ENCODE measurements at regions not wholly inside any gene's neighbourhood (a gene's known extent, or its start where the extent isn't known, plus 50 kb on each side); places are given as distances from the start of the nearest gene placed in this dataset.

DNA sequence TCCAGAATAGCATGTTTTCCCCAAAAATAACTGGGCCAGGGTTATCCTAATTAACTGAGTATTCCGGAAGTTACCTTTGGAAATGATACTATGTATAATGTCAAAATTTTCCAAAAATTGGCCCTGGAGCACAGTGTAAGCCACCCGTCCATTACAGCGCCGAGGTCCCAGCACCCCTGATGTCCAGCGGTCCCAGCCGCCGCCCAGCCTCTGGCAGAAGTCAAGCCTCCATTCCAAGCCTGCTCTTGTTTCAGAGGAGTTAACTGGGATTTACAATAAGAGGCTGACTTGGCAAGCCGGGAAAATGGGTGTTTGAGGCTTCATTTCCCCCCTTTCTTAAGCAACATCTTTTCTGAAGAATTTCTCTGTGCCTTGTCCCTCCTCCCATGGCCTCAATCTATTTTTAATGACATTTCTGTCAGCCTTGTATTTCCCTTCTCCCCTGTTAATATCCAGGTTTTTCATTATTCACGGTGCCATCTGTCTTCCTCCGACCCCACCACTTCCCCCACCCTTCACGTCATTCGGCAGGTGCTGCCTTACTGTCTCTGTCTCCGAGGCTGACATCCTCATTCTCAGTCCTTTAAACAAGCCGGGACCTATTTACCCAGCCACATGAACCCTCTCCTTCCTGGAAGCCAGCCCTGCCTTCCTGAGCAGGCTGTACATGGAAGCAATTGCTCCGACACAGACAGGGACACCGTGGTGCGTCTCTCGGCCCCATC is 490.9 kb downstream of the NPHP4 start:
- no peak for DNase-seq (ENCODE audit: low read depth, low spot score)

DNA sequence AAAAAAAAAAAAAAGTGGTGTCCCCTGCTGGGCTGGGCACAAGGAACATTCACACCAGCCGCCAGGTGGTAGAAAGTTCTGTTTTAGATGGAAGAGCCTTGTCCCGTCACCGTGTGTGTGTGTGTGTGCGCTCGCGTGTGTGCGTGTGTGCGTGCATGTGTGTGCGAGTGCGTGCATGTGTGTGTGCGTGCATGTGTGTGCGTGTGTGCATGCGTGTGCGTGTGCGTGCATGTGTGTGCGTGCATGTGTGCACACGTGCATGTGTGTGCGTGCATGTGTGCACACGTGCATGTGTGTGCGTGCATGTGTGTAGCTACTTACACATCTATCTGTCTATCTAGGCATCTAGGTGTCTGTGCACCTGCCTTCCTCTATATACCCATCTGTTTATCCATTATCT is 491.7 kb downstream of the NPHP4 start:
- no peak for DNase-seq (ENCODE audit: low read depth, low spot score)

DNA sequence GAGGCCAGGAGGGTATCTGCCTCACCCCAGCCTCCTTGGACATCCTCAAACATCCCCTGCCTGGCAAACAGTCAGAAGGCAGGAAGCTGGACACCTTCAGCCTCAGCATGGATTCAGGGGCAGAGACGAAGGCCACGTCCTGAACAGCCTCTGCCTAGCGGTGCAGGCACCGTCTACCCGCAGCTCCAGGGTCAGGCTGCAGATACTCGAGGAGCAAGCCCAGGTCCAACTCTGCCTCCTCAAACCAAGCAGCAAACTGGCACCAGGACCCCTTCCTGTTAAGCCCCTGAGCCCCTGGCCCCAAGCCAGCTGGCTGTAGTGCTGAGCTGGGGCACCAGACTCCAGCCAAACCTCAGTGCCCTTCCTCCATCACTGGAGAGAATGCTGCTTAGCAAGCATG is 494.7 kb downstream of the NPHP4 start:
- DNase-seq (ENCODE audit: low read depth, low spot score): no peak

DNA sequence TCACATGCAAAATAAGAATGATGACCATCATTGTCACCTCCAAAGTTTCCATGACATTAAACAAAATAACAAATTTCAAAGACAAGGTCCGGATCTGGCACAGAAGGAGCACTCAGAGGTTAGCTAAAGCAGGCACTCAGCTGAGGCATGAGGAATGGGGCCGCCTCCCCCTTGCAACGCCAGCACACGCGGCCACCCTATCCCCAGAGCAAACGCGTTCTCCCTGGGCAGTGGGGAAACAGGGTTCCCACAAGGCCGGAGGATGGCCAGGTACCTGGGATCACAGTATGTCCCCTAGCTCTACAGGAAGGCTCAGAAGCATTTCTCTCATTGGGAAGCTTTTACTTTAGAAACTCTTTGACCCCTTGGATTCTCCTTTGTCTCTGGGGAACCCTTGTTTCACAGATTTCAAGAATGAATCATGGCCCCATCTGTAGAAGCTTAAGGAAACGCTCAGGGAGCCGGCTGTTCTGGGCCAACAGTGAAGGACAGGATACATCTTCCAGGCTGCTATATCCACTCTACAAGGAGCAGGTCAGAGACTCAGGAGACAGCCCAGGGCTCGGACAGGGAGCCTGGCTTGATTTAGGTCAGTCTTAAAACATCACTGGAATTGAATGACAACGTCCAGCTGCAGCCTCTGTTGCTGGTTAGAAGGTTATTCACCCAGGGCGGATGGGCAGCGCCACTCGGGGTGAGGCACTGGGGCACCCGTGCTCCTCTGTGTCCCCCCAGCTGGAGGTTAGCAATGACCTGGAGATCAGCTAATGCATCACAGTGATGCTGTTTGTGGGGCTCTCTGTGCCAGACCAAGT is 496.4 kb downstream of the NPHP4 start:
- no peak for DNase-seq (ENCODE audit: low read depth, low spot score)

DNA sequence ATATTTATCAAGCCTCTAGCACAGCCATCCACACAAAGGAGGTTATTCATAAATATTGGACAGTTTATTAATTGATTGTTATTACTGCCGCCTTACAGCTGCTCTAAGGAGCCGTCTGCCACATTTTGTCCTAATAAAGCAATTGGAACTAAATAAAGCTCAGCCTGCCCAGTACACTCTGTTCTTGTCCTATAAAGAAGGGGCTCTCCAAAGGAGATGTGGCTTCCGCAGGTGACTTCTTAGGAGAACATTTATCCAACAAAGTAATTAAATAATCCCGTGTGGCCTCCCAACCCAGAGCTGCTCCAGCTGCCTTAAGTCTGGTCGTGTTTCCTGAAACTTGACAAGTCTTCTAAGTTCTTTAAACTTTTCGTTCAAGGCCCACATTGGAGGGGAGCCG is 497.7 kb downstream of the NPHP4 start:
- DNase-seq (ENCODE audit: low read depth, low spot score): no peak

DNA sequence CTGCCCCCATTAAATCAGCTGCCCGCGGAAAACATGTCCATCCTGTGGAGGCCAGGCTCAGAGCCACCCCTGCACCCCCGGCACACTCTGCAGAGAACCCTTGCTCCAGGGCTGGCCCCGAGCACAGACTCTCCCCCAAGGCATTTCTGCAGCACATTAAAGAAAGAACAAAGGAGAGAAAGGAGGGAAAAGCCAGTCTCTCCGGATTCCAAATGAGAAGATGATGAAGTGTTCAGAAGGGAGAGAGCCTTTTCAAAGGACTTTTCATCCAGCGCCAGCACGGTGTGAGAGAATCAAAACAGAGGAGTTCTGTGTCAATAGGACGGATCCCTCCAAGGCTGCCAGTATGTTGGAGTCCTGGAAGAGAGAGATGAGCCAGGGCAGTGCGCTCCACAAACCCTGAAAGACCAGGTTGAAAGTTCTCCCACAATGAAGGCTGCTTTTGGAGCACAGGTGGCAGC is 498.3 kb downstream of the NPHP4 start:
- no peak for DNase-seq (ENCODE audit: low read depth, low spot score)

DNA sequence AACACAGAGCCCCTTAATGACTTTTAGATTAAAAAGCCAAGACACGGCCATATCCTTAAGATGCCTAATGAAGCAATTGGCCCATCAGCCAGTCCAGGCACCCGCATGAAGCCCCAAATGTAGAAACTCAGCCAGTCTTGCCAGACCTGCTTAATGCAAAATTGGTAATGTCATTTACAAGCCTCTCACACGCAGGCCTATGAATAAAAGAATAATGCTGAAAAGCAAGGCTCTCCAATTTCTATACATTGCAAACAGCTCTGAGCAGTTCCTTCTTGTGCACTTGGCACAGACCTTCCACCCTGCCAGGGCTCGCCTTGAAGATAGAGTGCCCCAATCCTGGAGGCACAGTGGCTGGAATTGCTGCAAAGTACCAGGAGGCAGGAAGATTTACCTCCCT is 498.9 kb downstream of the NPHP4 start:
- no peak for DNase-seq (ENCODE audit: low read depth, low spot score)

DNA sequence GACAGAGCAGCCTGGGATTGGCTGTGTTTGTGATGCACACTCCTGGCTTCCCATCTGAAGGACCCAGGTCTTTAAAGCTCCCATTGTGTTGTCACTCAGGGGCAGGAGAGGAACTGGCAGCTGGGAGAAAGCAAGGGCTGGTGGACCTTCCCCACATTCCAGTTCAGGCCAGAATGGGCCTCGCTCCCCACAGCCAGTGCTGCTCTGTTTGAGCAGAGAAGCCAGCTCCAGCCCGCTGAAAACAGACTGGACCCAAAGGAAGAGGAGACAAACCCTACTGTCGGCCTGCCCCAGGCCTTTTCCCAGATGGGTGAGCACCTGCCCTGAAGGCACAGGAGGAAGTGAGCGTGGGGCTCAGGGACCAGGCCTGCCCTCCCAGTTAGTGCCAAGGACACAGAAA is 499.4 kb downstream of the NPHP4 start:
- DNase-seq (ENCODE audit: low read depth, low spot score): no peak

DNA sequence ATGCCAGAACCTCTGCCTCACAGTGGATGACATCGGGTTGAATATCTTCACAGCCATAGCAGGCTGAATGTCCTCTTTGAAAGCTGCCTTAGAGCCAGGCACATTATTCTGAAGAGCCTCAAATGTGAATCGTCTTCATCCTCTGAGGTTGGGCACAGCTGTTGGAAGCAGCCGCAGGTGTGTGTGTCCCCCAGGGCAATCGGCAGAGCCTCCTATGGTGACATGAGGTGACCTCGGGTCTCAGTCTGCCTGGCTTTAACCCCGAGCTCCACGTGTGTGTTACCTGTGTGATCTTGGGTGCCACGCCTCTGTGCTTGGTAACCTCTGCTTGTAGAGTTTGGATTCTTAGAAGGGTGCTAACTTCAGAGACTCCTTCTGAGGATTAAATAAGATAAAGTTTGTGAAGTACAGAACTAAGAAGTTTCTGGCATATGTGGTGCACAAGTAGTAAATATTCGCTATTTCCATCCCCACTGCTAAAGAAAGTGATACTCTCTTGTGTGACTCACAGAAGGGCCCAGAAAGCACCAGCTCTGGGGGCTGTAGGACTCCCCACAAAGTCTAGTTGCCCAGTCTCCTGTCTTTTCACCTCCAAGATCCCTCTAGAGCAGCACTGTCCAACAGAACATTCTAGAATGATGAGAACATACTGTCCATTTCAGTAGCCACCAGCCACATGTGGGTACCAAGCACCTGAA is 500.9 kb downstream of the NPHP4 start:
- DNase-seq (ENCODE audit: low read depth, low spot score): no peak

DNA sequence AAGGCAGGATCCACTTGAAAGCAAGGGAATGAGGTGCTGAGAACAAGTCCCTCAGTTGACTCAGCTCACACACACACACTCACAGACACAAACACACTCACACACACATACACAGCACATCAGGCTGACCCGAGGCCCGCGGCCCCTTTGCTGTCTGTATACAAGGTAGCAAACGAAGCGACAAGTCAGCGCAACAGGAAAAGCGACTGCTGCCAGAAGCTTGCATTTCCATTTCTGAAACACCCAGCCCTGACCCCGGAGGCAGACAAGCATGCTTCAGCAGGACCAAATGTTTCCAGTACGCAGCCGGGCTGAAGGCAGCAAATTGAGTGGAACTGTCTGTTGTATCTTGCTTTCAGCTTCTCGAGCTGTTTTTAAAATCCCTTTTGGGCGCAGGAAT is 501.6 kb downstream of the NPHP4 start:
- DNase-seq (ENCODE audit: low read depth, low spot score): no peak

DNA sequence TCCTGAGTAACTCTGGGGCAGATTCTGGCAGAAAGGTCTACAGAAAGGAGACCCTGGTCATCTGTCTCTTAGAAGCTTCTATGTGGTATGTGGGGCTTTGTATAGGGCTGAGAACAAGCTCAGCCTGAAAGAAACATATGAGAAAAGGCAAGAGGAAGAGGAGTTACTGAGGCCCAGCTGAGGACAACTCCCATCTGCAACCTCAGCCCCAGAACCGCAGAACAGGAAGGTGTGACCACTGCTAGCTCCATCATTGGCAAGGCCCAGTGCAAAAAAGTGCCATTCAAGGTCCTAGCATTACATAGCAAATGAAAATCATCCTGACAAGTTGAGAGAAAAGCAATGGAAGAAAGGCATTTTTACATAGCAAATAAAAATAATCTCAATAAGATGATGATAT is 503.8 kb downstream of the NPHP4 start:
- no peak for DNase-seq (ENCODE audit: low read depth, low spot score)

DNA sequence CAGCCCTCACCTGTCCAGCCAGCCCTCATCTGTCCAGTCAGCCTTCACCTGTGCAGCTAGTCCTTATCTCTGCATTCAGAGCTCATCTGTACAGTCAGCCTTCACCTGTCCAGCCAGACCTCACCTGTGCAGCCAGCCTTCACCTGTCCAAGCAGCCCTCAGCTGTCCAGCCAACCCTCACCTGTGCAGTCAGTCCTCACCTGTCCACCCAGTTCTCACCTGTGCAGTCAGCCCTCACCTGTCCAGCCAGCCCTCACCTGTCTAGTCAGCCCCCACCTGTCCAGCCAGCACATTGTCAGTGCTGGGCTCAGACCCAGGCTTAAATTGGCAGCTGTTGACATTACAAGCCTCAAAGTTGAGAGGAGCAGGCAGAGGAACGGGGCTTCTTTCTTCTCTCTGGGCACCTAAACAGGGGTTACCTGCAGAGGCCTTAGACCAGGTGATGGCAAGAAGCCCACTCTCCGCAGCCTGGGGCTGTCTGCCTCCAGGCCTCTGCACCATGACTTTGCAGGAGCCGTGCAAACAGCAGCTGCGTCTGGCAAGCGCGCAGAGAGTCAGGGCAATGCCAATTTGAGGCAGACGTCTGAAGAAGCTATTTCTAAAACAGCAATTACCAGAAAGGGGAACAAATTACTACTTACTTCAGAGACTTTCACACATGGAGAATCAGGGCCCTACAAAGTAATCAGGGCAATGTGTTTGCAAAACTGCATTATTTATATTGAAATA is 506.1 kb downstream of the NPHP4 start:
- DNase-seq (ENCODE audit: low read depth, low spot score): no peak

DNA sequence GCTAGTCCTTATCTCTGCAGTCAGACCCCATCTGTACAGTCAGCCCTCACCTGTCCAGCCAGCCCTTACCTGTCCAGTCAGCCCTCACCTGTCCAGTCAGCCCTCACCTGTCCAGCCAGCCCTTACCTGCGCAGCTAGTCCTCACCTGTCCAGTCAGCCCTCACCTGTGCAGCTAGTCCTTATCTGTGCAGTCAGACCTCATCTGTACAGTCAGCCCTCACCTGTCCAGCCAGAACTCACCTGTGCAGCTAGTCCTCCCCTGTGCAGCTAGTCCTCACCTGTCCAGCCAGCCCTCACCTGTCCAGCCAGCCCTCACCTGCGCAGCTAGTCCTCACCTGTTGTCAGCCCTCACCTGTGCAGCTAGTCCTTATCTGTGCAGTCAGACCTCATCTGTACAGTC is 506.8 kb downstream of the NPHP4 start:
- DNase-seq (ENCODE audit: low read depth, low spot score): no peak

DNA sequence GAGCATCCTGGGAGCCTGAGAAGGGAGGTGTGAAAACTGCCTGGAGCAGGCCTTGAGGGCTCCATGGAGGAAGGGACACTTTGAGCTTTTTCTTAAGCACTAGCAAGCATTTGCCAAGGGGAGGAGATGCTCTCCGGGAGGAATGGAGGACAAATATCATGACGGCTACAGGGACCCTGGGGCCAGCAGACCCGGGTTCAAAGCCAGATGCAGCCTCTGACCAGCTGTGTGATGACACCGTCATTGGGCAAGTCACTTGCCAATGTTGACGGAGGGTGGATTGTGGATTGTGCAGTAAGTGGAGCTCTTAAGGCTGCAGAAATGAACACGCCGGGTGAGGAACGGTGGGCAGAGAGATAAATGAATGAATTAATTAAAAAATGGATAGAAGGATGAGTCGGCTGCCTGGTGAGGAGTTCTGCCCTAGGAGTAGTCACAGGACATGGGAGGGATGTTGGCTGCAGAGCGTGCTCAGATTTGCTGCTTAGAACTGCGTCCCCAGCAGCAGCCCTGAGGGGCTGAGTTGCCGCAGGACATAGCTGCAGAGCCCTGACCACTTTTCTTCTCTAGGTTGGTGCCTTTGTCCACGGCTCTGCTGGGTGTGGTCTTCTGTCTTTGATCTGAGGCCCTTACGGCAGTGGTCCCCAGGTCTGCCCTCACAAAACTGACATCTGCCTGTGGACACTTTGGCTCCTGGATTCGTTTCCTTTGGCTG is 507.6 kb downstream of the NPHP4 start:
- DNase-seq (ENCODE audit: low read depth, low spot score): no peak

DNA sequence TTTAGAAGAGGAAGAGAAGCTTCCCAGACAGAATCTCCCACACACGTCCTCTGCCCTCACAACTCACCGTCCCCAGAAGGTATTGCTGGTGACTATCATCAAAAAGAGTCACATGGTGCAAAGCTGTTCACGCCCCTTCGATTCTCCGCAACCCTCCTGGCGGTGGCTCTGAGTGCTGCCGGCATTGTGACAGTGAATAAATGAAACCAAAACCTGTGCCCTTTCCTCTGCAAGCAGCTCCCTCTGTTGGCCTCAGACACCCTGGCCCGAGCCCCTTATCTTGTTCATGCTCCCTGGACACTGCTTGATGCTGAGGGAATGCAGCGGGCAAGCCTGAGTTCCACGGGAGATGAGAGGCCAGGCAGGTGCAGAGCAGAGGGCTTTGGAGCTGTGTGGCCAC is 510.3 kb downstream of the NPHP4 start:
- DNase-seq (ENCODE audit: low read depth, low spot score): no peak

DNA sequence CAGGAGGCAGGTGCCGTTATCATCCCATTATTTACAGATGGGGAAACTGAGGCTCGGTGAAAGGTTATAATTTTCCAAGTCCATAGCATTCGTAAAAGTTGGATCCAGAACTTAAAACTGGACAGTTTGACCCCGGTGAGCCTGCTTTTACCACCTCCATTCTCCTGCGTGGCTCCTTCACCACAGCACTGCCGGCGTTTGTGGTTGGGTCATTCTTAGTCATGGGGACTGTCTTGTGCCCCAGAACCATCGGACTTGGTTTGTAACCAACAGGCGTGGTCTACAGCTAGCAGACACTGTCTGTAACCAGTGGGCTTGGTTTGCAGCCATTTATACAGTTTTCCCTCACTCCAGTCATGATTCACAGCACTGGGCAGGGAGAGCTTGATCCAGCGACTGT is 511.3 kb downstream of the NPHP4 start:
- DNase-seq (ENCODE audit: low read depth, low spot score): no peak

DNA sequence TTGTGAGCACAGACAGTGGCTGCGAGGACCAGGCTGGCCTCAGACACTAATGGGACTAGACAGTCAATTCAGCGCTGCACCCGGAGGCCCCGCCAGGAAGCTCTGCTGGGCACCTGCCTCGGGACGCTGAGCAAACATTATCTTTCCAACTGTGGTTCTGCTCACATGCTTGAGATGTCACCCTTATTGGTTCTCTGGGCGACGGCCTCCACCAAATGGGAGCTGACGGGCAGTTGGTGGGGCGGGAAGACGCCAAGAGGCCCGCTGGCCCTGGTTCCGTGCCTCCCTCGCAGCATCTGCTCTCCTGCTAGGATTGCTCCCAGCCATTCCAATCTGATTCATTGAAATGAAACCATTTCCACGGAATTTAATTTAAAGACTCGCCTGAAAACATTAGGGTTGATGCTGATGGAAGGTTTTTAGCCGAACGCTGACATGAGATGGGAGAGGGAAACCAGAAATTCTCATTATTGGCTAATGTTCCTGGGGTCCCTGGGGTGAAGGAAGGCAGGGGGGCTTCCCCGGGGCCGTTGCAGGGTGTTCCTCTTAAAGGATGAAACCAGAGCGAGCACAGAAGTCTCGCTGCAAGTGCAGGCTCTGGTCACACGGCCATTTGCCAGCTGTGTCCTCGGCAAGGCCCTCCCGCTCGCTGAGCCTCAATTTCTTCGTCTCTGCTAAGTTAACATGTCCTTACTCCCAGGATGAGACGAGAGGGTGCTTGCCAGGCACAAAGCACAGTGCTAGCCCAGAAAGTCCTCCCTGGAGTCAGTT is 512.2 kb downstream of the NPHP4 start:
- DNase-seq (ENCODE audit: low read depth, low spot score): no peak

DNA sequence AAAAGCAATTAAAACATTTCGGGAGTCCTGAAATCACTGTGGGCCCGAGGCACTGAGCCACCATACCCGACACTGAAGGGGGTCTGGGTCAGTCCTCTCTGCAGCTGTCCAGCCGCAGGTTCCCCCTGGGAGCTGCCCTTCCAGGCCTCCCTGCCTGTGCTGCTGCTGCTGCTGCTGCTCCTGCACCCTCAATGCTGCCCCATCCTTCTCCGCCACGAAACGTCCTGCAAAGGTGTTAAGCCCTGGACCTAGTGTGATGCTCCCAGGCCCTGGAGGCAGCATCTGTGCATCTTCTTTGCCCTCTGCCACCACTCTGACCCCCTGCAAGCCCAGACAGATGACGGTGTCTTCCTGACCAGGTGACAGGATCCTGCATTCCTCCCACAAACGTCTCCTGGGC is 513.3 kb downstream of the NPHP4 start:
- DNase-seq (ENCODE audit: low read depth, low spot score): no peak

DNA sequence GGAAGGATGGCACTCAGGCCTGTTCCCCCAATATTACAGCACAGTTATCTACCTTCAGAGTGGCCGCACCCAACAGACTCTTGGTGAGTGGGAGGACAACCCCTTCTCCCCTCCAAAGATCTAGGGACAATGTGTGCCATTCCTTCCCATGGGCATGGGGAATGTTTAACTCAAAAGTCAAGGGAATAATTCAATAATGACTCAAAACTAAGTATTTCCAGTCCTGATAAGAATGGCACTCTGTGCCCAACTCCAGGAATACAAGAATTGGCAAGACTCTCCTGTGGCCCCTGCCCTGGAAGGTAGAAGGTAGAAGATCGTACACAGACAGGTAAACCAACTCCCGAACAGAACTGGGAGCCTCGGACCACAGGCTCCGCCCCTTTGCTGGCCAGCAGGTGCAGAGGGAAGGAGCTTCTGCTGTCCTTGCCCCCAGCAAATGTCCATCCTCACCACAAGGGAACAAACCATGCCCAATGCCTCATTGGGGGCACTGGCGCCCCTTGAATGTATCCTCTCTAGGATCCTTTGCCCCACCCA is 514.0 kb downstream of the NPHP4 start:
- DNase-seq (ENCODE audit: low read depth, low spot score): no peak

DNA sequence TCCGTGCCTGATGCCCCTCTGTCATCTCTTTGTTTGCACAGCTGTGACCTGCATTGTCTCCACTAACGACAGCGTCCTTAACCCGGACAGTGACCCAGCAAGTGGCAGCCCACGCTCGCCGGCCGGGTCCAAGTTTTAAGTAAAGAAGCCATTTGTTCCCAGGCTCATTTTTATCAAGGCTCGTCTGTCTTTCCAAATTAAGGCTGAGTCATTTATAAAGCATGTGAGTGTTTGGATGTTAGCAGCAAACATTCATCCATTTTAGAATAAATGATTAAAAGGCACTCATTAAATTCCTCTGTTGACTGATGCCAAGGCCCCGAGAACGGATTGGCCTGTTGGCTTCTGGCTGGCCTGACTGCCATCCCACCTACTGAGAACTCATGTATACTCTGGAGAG is 514.5 kb downstream of the NPHP4 start:
- DNase-seq (ENCODE audit: low read depth, low spot score): no peak
